ENCODE measurements at regions not wholly inside any gene's neighbourhood (a gene's known extent, or its start where the extent isn't known, plus 50 kb on each side); places are given as distances from the start of the nearest gene placed in this dataset.
A peak's percentile ranks its signal among the peaks of the same experiment; 100 is the strongest.
"Not testable (repeated sequence)": the region's sequence is repeated elsewhere in the genome, so short reads cannot be mapped to it uniquely, and the experiment has no call there.

DNA sequence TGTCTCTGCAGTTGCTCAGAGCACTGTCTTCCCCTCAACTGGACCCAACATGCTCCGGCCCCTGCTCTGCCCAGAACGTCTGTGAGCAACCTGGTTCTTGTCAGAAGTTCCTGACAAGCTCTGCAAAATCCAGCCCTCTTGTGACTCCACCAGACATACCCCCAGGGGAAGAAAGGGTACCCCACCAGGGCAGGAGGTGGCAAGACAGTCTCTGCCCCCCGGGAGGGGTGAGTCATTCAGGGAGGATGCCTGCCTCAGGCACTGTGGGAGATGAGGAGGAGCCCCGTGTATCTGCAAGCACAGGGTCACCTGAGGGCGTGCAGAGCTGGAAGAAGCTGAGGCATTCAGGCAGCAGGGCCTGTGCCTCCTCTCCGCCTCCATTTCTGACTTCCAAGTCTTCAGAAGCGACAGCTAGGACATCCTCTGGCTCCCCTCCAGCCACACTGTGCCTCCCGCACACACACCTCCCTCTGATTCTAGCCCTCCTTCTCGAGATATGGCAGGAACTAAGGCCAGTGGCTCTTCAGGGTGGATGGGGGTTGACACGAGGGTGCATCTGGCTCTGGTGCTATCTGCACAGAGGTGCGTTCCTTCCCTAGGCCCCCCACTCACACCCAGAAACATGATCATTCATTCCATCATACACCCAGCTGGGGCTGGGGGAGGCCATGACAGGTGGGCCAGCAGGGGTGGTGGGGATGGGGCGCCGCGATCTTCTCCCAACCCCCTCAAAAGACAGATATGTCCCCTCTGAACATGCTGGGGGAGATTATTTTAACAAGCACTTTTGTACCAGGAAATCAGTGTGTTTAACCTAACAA, 222.2 kb downstream of the CYP26B1 start:
- no peak for TF ChIP-seq Cebpa-rat (IDR thresholded peaks at IDR 0.05)
- no peak overlapping the region for H3K27ac ChIP-seq
- H3K4me3 ChIP-seq, result no peak overlapping the region
- no peaks in the 10 kb centered on the region for H3K36me3 ChIP-seq
- H3K9me3 ChIP-seq (replicated peaks in 1 of 11), result peaks cover 0 to 4% (median 2%) of the 10 kb centered on the region in 11 experiments; a peak in 13 of 22 replicates
- H3K4me1 ChIP-seq, result peaks cover 7 to 29% (median 14%) of the 10 kb centered on the region in 10 experiments; a peak in 15 of 20 replicates
- peak overlapping the region in 4 of 11 experiments; percentile 13 to 58 (median 25); a peak in 4 of 22 replicates for H3K4me2 ChIP-seq
- H4K20me1 ChIP-seq, result no peaks in the 10 kb centered on the region
- H3K27me3 ChIP-seq, result no peaks in the 10 kb centered on the region
- no peak overlapping the region for H3K9ac ChIP-seq

DNA sequence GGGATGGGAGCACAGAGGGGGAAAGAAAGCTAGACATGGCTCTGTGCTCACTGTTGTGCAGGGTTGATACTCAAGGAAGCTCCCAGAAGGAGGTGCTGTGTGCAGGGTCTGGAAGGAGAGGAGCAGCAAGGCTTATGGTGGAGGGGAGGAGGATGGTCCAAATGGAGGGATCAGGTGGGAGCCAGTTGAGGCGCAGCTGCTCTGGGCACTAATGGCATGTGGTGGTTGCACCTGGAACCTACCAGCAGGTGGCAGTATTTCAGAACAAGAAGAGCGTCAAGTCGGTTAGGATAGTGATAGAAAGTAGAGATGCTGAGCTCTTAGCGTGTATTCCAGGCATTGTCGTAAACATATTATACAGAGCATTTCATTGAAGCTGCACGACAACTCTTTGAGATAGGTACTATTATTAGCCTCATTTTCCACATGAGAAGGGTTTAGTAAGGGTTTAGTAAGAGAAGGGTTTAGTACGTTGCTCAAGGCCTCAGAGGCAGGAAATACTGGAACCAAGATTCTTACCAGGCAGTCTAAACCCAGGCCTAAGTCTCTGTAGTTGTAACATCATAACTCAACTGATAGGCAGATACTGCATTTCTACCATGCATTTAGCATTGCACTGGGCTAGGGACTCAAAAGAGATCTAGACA, 223.7 kb downstream of the CYP26B1 start:
- Histone ChIP-seq H3K36me3 (no peaks in the 10 kb centered on the region), H3K9ac (no peak overlapping the region), H3K4me1 (peaks cover 7 to 32% (median 15%) of the 10 kb centered on the region in 10 experiments; a peak in 15 of 20 replicates), H3K4me2 (peak overlapping the region in 1 of 11 experiments; percentile 20; a peak in 1 of 22 replicates), H3K27ac (no peak overlapping the region), H3K4me3 (no peak overlapping the region), H3K27me3 (no peaks in the 10 kb centered on the region), H4K20me1 (no peaks in the 10 kb centered on the region), H3K9me3 (replicated peaks in 1 of 11) (peaks cover under 1 to 19% (median 15%) of the 10 kb centered on the region in 11 experiments; a peak in 17 of 22 replicates)
- no peak for TF ChIP-seq Cebpa-rat (IDR thresholded peaks at IDR 0.05)

DNA sequence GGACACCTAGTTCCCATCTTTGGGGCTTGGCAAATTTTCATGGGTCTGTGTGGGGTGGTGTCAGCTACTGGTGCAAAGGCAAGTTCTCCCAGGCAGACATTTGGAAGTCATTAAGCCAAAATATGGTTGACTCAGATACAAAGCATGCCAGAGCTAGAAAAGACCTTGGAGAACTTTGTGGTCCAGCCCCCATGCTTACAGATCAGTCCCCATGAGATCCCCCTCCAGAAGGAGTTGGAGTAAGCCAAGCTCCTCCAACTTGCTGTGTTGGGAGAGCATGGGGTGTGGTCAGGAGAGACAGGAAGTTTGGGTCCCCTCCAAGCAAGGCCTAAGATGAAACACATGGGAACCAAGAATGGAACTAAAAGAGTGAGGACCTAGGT, 224.5 kb downstream of the CYP26B1 start:
- H3K27me3 ChIP-seq, result no peaks in the 10 kb centered on the region
- no peak overlapping the region for H3K9ac ChIP-seq
- peaks cover 7 to 32% (median 15%) of the 10 kb centered on the region in 10 experiments; a peak in 15 of 20 replicates for H3K4me1 ChIP-seq
- no peak overlapping the region for H3K4me3 ChIP-seq
- no peak overlapping the region for H3K27ac ChIP-seq
- no peaks in the 10 kb centered on the region for H3K36me3 ChIP-seq
- peaks cover 9 to 28% (median 24%) of the 10 kb centered on the region in 11 experiments for H3K9me3 ChIP-seq (replicated peaks in 1 of 11)
- H4K20me1 ChIP-seq, result no peaks in the 10 kb centered on the region
- H3K4me2 ChIP-seq, result peak overlapping the region in 1 of 11 experiments; percentile 20; a peak in 1 of 22 replicates
- no peak for TF ChIP-seq Cebpa-rat (IDR thresholded peaks at IDR 0.05)

DNA sequence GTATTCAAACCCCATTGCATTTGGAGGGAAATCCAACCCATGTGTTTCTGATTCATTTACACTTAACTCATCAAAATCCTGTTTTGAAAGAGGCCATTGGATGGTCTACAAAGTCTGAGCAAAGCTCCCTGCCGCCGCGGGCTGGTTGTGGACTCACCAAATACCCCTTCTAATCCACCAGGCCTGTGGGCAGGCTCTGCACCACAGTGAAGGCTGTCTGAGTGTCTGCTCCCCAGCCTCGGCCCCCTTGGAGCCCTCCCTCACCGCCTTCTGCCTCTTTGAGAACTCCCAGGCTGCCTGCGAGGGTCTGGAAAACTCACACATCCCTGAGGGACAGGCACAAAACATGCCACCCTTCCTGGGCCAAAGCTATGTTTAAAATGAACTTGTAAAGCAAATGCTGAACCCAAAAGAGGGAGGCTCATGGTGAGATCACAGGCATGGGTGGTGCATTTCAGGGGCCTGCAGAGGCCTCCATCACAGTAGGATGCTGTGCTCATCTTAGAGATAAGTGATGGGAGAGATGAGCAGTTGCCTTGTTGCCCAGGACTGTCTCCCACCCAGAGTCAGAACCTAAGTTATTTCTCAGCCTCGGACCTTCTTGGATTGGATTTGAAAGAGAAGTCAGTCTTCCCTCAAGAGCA, 225.0 kb downstream of the CYP26B1 start:
- no peaks in the 10 kb centered on the region for H3K36me3 ChIP-seq
- H3K4me3 ChIP-seq, result no peak overlapping the region
- TF ChIP-seq Cebpa-rat (IDR thresholded peaks at IDR 0.05), result no peak
- H4K20me1 ChIP-seq, result no peaks in the 10 kb centered on the region
- H3K9ac ChIP-seq, result no peak overlapping the region
- peaks cover 15 to 33% (median 29%) of the 10 kb centered on the region in 11 experiments for H3K9me3 ChIP-seq (replicated peaks in 1 of 11)
- peak overlapping the region in 1 of 11 experiments; percentile 20; a peak in 1 of 22 replicates for H3K4me2 ChIP-seq
- H3K27me3 ChIP-seq, result no peaks in the 10 kb centered on the region
- H3K4me1 ChIP-seq, result peaks cover 7 to 32% (median 15%) of the 10 kb centered on the region in 10 experiments; a peak in 15 of 20 replicates
- H3K27ac ChIP-seq, result no peak overlapping the region

DNA sequence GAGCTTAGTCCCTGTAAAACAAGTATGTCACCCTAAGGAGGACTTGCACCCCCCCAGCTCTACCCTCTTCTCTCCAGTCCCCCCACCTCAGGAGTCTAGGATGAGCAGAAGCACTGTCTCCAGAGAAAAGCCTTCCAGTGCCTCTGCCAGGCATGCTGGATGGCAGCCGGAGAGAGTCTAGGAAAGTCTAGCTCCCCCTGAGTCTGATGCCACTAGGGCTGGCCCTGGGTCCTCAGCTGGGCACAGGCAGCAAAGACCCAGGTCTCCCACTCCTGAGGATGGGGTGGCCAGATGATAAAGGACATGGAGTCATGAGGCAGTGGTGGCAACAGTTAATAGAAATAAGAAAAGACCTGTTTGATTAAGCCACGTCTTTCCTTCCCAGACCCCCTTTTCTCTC, 225.6 kb downstream of the CYP26B1 start:
- Histone ChIP-seq H3K4me3 (no peak overlapping the region), H3K4me2 (0 out of 22 replicates have a peak overlapping the region, but pooled peaks of 1 of the 11 experiments have one; percentile 61), H3K9ac (no peak overlapping the region), H3K27ac (no peak overlapping the region), H3K4me1 (peaks cover 7 to 32% (median 15%) of the 10 kb centered on the region in 10 experiments; a peak in 15 of 20 replicates), H3K9me3 (replicated peaks in 1 of 11) (peaks cover 16 to 35% (median 31%) of the 10 kb centered on the region in 11 experiments), H4K20me1 (no peaks in the 10 kb centered on the region), H3K27me3 (no peaks in the 10 kb centered on the region), H3K36me3 (no peaks in the 10 kb centered on the region)
- TF ChIP-seq Cebpa-rat (IDR thresholded peaks at IDR 0.05), result no peak

DNA sequence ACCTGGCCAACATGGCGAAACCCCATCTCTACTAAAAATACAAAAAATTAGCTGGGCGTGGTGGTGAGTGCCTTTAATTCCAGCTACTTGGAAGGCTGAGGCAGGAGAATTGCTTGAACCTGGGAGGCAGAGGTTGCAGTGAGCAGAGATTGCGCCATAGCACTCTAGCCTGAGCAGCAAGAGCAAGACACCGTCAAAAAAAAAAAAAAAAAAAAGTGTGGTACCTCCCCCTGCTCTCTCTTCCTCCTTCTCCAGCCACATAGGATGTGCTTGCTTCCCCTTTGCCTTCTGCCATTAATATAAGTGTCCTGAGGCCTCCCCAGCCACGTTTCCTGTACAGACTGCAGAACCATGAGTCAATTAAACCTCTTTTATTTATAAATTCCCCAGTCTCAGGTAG, 226.8 kb downstream of the CYP26B1 start:
- Histone ChIP-seq H3K4me2 (peak overlapping the region in 9 of 11 experiments; percentile 6 to 68 (median 28); a peak in 11 of 22 replicates), H3K9me3 (replicated peaks in 1 of 11) (peaks cover 16 to 35% (median 31%) of the 10 kb centered on the region in 11 experiments), H3K4me1 (peaks cover 7 to 32% (median 15%) of the 10 kb centered on the region in 10 experiments; a peak in 15 of 20 replicates), H3K27ac (0 out of 22 replicates have a peak overlapping the region, but pooled peaks of 1 of the 11 experiments have one; percentile 22)
- not testable (repeated sequence) for H3K4me3 ChIP-seq, H3K9ac ChIP-seq, H4K20me1 ChIP-seq, H3K36me3 ChIP-seq, H3K27me3 ChIP-seq
- TF ChIP-seq Cebpa-rat (IDR thresholded peaks at IDR 0.05), result peak; percentile 26 to 92 (median 74); a peak in 15 of 22 replicates

DNA sequence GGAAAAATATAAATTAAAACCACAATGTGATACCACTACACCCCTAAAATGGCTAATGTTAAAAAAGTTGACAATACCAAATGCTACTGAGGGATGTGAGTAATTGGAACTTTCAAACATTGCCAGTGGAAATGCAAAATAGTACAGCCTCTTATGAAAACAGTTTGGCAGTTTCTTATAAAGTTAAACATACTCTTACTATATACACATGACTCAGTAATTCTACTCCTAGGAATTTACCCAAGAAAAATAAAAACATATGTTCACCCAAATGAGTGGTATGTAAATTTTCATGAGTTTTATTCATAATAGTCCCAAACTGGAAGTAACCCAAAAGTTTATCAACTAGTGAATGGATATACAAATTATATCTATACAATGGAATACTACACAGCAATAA, 228.0 kb downstream of the CYP26B1 start:
- peaks cover 16 to 35% (median 31%) of the 10 kb centered on the region in 11 experiments for H3K9me3 ChIP-seq (replicated peaks in 1 of 11)
- H3K4me2 ChIP-seq, result no peak overlapping the region
- no peaks in the 10 kb centered on the region for H4K20me1 ChIP-seq
- no peak overlapping the region for H3K9ac ChIP-seq
- no peak overlapping the region for H3K27ac ChIP-seq
- H3K27me3 ChIP-seq, result no peaks in the 10 kb centered on the region
- peaks cover 0 to 28% (median 15%) of the 10 kb centered on the region in 10 experiments; a peak in 14 of 20 replicates for H3K4me1 ChIP-seq
- no peak overlapping the region for H3K4me3 ChIP-seq
- TF ChIP-seq Cebpa-rat (IDR thresholded peaks at IDR 0.05), result no peak
- H3K36me3 ChIP-seq, result no peaks in the 10 kb centered on the region

DNA sequence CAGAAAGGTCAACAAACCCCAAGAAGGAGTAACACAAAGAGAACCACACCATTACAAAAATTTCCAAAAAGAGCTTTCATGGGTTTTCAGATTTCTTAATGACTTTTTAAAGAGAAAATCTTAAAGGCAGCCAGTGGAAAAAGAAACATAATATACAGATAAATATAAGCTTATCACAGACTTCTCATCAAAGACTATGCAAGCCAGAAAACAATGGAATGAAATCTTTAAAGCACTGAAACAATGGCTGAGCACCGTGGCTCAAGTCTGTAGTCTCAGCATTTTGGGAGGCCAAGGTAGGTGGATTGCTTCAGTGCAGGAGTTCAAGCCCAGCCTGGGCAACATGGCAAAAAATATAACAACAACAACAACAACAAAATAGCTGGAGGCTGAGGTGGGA, 237.4 kb downstream of the CYP26B1 start:
- no peak overlapping the region for H3K4me3 ChIP-seq
- no peaks in the 10 kb centered on the region for H4K20me1 ChIP-seq
- no peaks in the 10 kb centered on the region; a peak in 1 of 22 replicates for H3K27me3 ChIP-seq
- no peak overlapping the region for H3K4me2 ChIP-seq
- no peak overlapping the region for H3K27ac ChIP-seq
- TF ChIP-seq Cebpa-rat (IDR thresholded peaks at IDR 0.05), result no peak
- no peaks in the 10 kb centered on the region for H3K36me3 ChIP-seq
- peaks cover 0 to 4% (median 0%) of the 10 kb centered on the region in 10 experiments; a peak in 1 of 20 replicates for H3K4me1 ChIP-seq
- H3K9ac ChIP-seq, result no peak overlapping the region
- peaks cover 18 to 26% (median 19%) of the 10 kb centered on the region in 11 experiments for H3K9me3 ChIP-seq (replicated peaks in 1 of 11)

Measured in BLaER1 treated with 17β-estradiol and CSF1 and Interleukin-3, amounts not matched to agents 10 nM and 100 nM (cell line).